ENCODE measurements at regions not wholly inside any gene's neighbourhood (a gene's known extent, or its start where the extent isn't known, plus 50 kb on each side); places are given as distances from the start of the nearest gene placed in this dataset.
"Not testable (repeated sequence)": the region's sequence is repeated elsewhere in the genome, so short reads cannot be mapped to it uniquely, and the experiment has no call there.

GRCh38 chr2:225894236-225894980 is 494.9 kb downstream of the NYAP2 start:
- peak; percentile 73 for DNase-seq

GRCh38 chr2:225893151-225893550 is 493.6 kb downstream of the NYAP2 start:
- DNase-seq, result no peak

GRCh38 chr2:225891771-225892170 is 492.3 kb downstream of the NYAP2 start:
- no peak for DNase-seq

GRCh38 chr2:225891013-225891412 is 491.5 kb downstream of the NYAP2 start:
- no peak for DNase-seq

GRCh38 chr2:225889452-225889851 is 489.9 kb downstream of the NYAP2 start:
- peak; percentile 91 for DNase-seq

- DNase-seq, result peak; percentile 3
These were observed 467.6 kb downstream of the NYAP2 start for GRCh38 chr2:225867071-225867470.

- DNase-seq, result no peak
These were observed 466.0 kb downstream of the NYAP2 start for GRCh38 chr2:225865468-225865867.

GRCh38 chr2:225864394-225864793 is 464.9 kb downstream of the NYAP2 start:
- no peak for DNase-seq

- DNase-seq, result peak; percentile 35
These were observed 443.4 kb downstream of the NYAP2 start for GRCh38 chr2:225842939-225843338.

GRCh38 chr2:225841314-225841713 is 441.8 kb downstream of the NYAP2 start:
- no peak for DNase-seq

GRCh38 chr2:225837328-225837727 is 437.8 kb downstream of the NYAP2 start:
- DNase-seq, result no peak

- no peak for DNase-seq
These were observed 425.4 kb downstream of the NYAP2 start for GRCh38 chr2:225824748-225825449.

- no peak for DNase-seq
These were observed 421.8 kb downstream of the NYAP2 start for GRCh38 chr2:225821351-225821750.

GRCh38 chr2:225820826-225821225 is 421.3 kb downstream of the NYAP2 start:
- DNase-seq, result no peak

GRCh38 chr2:225814554-225814953 is 415.0 kb downstream of the NYAP2 start:
- no peak for DNase-seq

- peak; percentile 14 for DNase-seq
These were observed 406.6 kb downstream of the NYAP2 start for GRCh38 chr2:225806105-225806504.

- DNase-seq, result not testable (repeated sequence)
These were observed 402.6 kb downstream of the NYAP2 start for GRCh38 chr2:225802076-225802475.

GRCh38 chr2:225797394-225797793 is 397.9 kb downstream of the NYAP2 start:
- DNase-seq, result no peak

- no peak for DNase-seq
These were observed 395.3 kb downstream of the NYAP2 start for GRCh38 chr2:225794652-225795400.

- DNase-seq, result no peak
These were observed 394.4 kb downstream of the NYAP2 start for GRCh38 chr2:225793736-225794550.

GRCh38 chr2:225788571-225789094 is 389.1 kb downstream of the NYAP2 start:
- peak; percentile 14 for DNase-seq

GRCh38 chr2:225787497-225787896 is 388.0 kb downstream of the NYAP2 start:
- no peak for DNase-seq

GRCh38 chr2:225781991-225782390 is 382.5 kb downstream of the NYAP2 start:
- no peak for DNase-seq

All from fibroblast of skin of right quadriceps (primary cell).